OCI-LY3 (cell line): ENCODE measurements at regions not wholly inside any gene's neighbourhood (a gene's known extent, or its start where the extent isn't known, plus 50 kb on each side); places are given as distances from the start of the nearest gene placed in this dataset.

ENCODE experiments used
- EZH2phosphoT487 ChIP-seq: fragments of 200-600 bp; shearing (Covaris generic); IDR thresholded peaks from 2 replicates; pipeline ENCODE4 v1.6.1; 2018; ENCODE audit warnings: antibody characterized with exemption, mixed run types, low read depth
- TF ChIP-seq, protein P1 (sequence below): fragments of 200-600, 300-600 bp; sonication (generic); IDR thresholded peaks from 2 replicates; pipeline ENCODE4 v1.5.1; 2014; ENCODE audit warnings: antibody characterized with exemption, low read length, low read depth

DNA sequence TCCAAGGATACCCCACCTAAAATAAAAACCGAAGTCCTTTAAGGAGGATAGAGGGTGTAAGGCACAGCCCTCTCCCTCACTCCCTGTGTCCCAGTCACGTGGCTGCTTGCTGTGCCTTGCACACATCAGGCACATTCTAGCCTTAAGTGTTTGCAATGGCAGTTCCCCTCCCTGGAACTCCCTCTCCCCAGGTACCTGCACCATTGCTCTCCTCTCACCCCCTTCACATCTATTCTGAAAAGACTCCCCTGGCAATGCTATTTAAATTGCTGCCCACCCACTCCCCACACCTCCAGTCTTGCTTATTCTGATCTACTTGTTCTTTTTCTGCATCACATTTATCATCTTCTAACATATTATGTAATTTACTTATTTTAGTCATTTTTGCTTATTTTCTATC lies 91.6 kb upstream of the LNX1 start:
- TF ChIP-seq, protein P1, sequence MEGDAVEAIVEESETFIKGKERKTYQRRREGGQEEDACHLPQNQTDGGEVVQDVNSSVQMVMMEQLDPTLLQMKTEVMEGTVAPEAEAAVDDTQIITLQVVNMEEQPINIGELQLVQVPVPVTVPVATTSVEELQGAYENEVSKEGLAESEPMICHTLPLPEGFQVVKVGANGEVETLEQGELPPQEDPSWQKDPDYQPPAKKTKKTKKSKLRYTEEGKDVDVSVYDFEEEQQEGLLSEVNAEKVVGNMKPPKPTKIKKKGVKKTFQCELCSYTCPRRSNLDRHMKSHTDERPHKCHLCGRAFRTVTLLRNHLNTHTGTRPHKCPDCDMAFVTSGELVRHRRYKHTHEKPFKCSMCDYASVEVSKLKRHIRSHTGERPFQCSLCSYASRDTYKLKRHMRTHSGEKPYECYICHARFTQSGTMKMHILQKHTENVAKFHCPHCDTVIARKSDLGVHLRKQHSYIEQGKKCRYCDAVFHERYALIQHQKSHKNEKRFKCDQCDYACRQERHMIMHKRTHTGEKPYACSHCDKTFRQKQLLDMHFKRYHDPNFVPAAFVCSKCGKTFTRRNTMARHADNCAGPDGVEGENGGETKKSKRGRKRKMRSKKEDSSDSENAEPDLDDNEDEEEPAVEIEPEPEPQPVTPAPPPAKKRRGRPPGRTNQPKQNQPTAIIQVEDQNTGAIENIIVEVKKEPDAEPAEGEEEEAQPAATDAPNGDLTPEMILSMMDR: no peak
- TF ChIP-seq EZH2phosphoT487: no peak
